Loucy (cell line): ENCODE measurements at regions not wholly inside any gene's neighbourhood (a gene's known extent, or its start where the extent isn't known, plus 50 kb on each side); places are given as distances from the start of the nearest gene placed in this dataset.

Experiments used
- H2AFZ ChIP-seq: fragments of 200-600 bp; sonication (generic); 2 replicates; pipeline ENCODE4 v1.6.0; 2016; ENCODE audit warnings: antibody characterized with exemption, mild to moderate bottlenecking, low read length, moderate library complexity
- H3F3A ChIP-seq: fragments of 200-600 bp; 2 replicates; pipeline ENCODE4 v1.6.0; 2016; ENCODE audit warnings: antibody characterized with exemption, low read depth, mild to moderate bottlenecking
- H3K27me3 ChIP-seq: fragments of 200-600 bp; sonication (generic); 2 replicates; pipeline ENCODE4 v1.6.1; 2014; ENCODE audit warnings: low read length, mild to moderate bottlenecking; ENCODE audit not compliant: insufficient read depth, poor library complexity, severe bottlenecking
- H3K36me3 ChIP-seq: fragments of 200-600 bp; sonication (generic); 2 replicates; pipeline ENCODE4 v1.6.1; 2016; ENCODE audit warnings: low read length; ENCODE audit not compliant: insufficient read depth
- H3K4me1 ChIP-seq: fragments of 200-600 bp; sonication (generic); 2 replicates; pipeline ENCODE4 v1.5.1; 2014; ENCODE audit warnings: low read length, mild to moderate bottlenecking; ENCODE audit not compliant: insufficient read depth, poor library complexity, severe bottlenecking
- H3K4me2 ChIP-seq: fragments of 200-600 bp; sonication (generic); 2 replicates; pipeline ENCODE4 v1.6.0; 2014; ENCODE audit warnings: antibody characterized with exemption, low read length, low read depth, mild to moderate bottlenecking; ENCODE audit not compliant: poor library complexity, severe bottlenecking
- H3K4me3 ChIP-seq: fragments of 200-600 bp; sonication (generic); 2 replicates; pipeline ENCODE4 v1.5.1; 2014; ENCODE audit warnings: low read length, mild to moderate bottlenecking, mixed read lengths; ENCODE audit not compliant: poor library complexity, severe bottlenecking
- H3K79me2 ChIP-seq: fragments of 200-600 bp; sonication (generic); 2 replicates; pipeline ENCODE4 v1.6.1; 2014; ENCODE audit warnings: low read length; ENCODE audit not compliant: insufficient read depth
- H3K9ac ChIP-seq: fragments of 200-600 bp; sonication (generic); 2 replicates; pipeline ENCODE4 v1.6.0; 2014; ENCODE audit warnings: mild to moderate bottlenecking, low read depth, low read length, moderate library complexity; ENCODE audit not compliant: poor library complexity, severe bottlenecking
- H3K9me2 ChIP-seq: fragments of 200-600 bp; sonication (generic); replicated peaks from 2 replicates; pipeline ENCODE4 v1.6.1; 2016; ENCODE audit warnings: low read depth, low read length, mixed read lengths
- H3K9me3 ChIP-seq: fragments of 200-600 bp; sonication (generic); 2 replicates; pipeline ENCODE4 v1.6.1; 2014; ENCODE audit warnings: mild to moderate bottlenecking, antibody characterized with exemption, low read length, low read depth; ENCODE audit not compliant: insufficient read depth
- H4K20me1 ChIP-seq: fragments of 200-600 bp; sonication (generic); 2 replicates; pipeline ENCODE4 v1.6.0; 2014; ENCODE audit warnings: antibody characterized with exemption, low read length, mild to moderate bottlenecking; ENCODE audit not compliant: insufficient read depth, poor library complexity, severe bottlenecking
- EZH2phosphoT487 ChIP-seq: fragments of 200-600 bp; IDR thresholded peaks from 2 replicates; pipeline ENCODE4 v1.6.1; 2018; ENCODE audit warnings: antibody characterized with exemption, mild to moderate bottlenecking, moderate library complexity, borderline replicate concordance
- TF ChIP-seq, protein P1 (sequence below): fragments of 200-600 bp; sonication (generic); conservative IDR thresholded peaks from 2 replicates; pipeline ENCODE4 v1.5.1; 2014; ENCODE audit warnings: mild to moderate bottlenecking, antibody characterized with exemption, low read length

DNA sequence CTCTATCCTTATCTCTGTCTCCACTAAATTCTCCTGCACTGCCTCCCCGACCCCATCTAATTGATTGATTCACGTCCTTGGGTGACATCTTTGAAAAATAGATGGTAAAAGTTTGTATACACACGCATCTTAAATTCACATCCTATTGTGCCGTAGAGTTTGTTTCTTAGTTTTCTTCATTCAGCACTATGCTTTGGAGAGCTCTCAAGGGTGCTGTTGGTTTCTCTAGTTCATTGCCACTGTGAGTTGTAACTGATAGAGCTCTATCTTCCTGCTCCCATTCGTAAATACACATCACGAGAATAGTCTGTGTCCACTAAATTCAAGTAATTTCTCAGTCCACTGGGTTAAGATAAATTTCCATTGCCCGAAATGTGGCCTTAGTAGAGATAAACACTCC lies 1537.4 kb downstream of the AACS start:
- no peaks in the 10 kb centered on the region for H3K27me3 ChIP-seq
- TF ChIP-seq, protein P1, sequence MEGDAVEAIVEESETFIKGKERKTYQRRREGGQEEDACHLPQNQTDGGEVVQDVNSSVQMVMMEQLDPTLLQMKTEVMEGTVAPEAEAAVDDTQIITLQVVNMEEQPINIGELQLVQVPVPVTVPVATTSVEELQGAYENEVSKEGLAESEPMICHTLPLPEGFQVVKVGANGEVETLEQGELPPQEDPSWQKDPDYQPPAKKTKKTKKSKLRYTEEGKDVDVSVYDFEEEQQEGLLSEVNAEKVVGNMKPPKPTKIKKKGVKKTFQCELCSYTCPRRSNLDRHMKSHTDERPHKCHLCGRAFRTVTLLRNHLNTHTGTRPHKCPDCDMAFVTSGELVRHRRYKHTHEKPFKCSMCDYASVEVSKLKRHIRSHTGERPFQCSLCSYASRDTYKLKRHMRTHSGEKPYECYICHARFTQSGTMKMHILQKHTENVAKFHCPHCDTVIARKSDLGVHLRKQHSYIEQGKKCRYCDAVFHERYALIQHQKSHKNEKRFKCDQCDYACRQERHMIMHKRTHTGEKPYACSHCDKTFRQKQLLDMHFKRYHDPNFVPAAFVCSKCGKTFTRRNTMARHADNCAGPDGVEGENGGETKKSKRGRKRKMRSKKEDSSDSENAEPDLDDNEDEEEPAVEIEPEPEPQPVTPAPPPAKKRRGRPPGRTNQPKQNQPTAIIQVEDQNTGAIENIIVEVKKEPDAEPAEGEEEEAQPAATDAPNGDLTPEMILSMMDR, result no peak
- TF ChIP-seq EZH2phosphoT487, result no peak

DNA sequence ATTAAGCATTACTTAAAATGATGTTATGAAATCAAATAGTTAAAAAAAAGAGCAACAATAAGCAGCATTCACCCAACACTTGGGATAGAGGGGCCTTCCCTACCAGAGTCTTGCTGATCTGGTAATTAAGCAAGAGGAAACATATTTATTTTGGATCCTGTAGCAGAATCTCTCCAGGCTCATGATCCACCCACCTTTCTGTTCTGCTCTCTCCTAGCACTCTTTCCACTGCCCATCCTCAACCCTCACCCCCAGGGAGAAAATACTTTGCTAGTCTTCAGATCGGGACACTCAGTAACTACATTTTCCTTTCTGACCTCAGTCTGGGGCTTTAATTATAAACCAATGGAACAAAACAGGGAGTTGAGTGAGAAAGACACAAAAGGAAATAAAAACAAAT lies 1541.9 kb downstream of the AACS start:
- Histone ChIP-seq H3K9ac (no peak overlapping the region), H2AFZ (no peak overlapping the region), H3K4me3 (no peak overlapping the region), H3K9me2 (no peaks in the 10 kb centered on the region), H3K27me3 (no peaks in the 10 kb centered on the region), H3F3A (no peaks in the 10 kb centered on the region), H4K20me1 (no peaks in the 10 kb centered on the region), H3K4me2 (no peak overlapping the region), H3K36me3 (no peaks in the 10 kb centered on the region), H3K4me1 (no peaks in the 10 kb centered on the region), H3K79me2 (no peaks in the 10 kb centered on the region), H3K9me3 (no peaks in the 10 kb centered on the region)
- no peak for TF ChIP-seq EZH2phosphoT487
- TF ChIP-seq, protein P1, result no peak

More for the DNA sequence above, 1537.4 kb downstream of the AACS start:
- Histone ChIP-seq H3K4me2 (no peak overlapping the region), H3K9me2 (no peaks in the 10 kb centered on the region; the same call in 1 of the 2 replicates), H3K79me2 (no peaks in the 10 kb centered on the region), H3K36me3 (no peaks in the 10 kb centered on the region), H3K4me1 (no peaks in the 10 kb centered on the region), H3K4me3 (no peak overlapping the region), H3K9me3 (no peaks in the 10 kb centered on the region), H2AFZ (no peak overlapping the region), H4K20me1 (no peaks in the 10 kb centered on the region), H3F3A (no peaks in the 10 kb centered on the region), H3K9ac (no peak overlapping the region)

DNA sequence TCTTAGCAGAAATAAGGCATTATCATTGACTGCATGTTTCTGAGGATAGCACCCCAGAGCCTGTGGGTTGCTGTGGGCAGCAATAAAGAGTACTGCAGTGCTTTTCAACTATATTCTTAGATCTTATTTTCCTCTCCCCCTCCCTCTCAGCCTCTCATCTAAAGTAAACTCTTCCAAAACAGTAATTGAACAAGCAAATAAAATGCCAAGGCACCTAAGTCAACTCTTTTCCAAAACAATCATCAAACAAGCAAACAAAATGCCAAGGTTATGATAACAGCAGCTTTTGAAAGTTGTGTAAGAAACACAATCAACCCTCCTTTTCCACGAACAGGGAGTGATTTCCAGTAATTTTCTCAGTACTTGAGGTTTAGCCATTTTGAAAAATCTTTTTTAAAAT lies 1542.6 kb downstream of the AACS start:
- no peak overlapping the region for H2AFZ ChIP-seq
- no peaks in the 10 kb centered on the region for H3K79me2 ChIP-seq
- no peak overlapping the region for H3K4me2 ChIP-seq
- no peak overlapping the region for H3K4me3 ChIP-seq
- H4K20me1 ChIP-seq, result no peaks in the 10 kb centered on the region
- H3K9me3 ChIP-seq, result no peaks in the 10 kb centered on the region
- H3F3A ChIP-seq, result no peaks in the 10 kb centered on the region
- H3K4me1 ChIP-seq, result no peaks in the 10 kb centered on the region
- no peaks in the 10 kb centered on the region for H3K36me3 ChIP-seq
- TF ChIP-seq, protein P1, result no peak
- TF ChIP-seq EZH2phosphoT487, result no peak
- H3K27me3 ChIP-seq, result no peaks in the 10 kb centered on the region
- H3K9me2 ChIP-seq, result no peaks in the 10 kb centered on the region
- no peak overlapping the region for H3K9ac ChIP-seq
